Erythroblast (primary cell): ENCODE measurements at regions not wholly inside any gene's neighbourhood (a gene's known extent, or its start where the extent isn't known, plus 50 kb on each side); places are given as distances from the start of the nearest gene placed in this dataset.

Source experiments
- GATA1 ChIP-seq: IDR thresholded peaks from 2 replicates; pipeline ENCODE4 v1.6.1; 2011; ENCODE audit warnings: low read depth, mild to moderate bottlenecking, control low read depth, low read length, moderate library complexity
- POLR2A ChIP-seq: IDR thresholded peaks from 2 replicates; pipeline ENCODE4 v1.6.1; 2011; ENCODE audit warnings: mild to moderate bottlenecking, low read length

DNA sequence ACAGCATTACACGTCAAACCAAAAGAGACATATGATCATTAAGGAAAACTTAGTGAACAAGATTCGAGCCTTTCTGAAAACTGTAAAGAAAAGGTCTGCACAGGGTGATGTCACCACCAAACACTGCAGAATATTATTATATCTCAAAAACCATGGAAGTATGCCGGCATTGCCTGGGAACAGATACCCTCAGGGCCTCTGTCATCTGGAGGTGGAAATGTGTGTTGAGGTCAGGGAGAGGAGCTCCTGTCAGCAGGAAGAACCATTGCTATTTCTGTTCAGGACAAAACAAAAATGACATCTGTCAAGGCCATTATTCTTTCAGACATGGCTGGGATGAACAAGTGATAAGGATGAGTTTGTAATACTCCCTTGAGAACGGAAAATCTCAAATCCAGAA lies 365.9 kb upstream of the TRIB2 start:
- TF ChIP-seq POLR2A (no peak), GATA1 (no peak)
